GM18508 (cell line): ENCODE measurements at regions not wholly inside any gene's neighbourhood (a gene's known extent, or its start where the extent isn't known, plus 50 kb on each side); places are given as distances from the start of the nearest gene placed in this dataset.

Experiments used
- ATAC-seq: cut with Tn5 transposase; IDR thresholded peaks from one replicate; pipeline ENCODE4 v1.9.1; 2021; ENCODE audit warnings: moderate number of reproducible peaks; ENCODE audit not compliant: insufficient read depth, unreplicated experiment

DNA sequence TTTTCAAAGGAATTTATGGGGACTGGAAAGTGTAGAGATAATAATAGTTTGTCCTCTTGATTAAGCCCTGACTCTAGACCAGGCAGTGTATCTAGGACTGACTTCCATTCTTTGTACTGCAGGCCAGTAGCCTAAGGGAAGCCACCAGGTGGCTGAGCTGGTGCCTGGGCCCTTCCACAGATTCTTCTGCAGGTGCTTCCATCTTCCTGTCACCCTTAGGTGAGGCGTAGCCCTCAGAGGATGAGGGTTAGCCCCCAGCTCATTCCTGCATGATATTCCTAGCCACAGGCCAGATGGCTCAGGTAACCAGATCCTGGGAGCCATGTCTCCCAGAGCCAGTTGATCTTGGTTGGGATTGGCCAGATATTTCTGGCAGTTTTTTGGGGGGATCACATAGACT is 169.0 kb upstream of the IL12A start:
- ATAC-seq, result no peak

DNA sequence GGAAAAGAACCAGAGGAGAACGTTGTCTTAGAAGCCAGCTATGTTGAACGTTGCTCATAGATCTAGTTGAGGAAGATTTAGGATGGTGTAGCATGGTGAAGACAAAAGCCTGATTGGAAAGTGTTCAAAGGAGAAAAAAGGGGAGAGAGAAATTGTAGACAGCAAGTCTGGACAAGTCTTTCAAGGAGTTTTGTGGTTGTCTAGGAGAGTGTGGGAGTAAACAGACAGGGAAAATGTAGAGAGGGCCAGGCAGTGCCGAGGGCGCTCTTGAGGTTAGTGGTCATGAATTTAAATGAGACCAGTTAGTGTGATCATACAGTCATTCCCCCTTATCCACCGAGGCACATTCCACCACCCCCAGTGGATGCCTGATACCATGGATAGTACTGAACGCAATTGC is 167.5 kb upstream of the IL12A start:
- ATAC-seq, result no peak

DNA sequence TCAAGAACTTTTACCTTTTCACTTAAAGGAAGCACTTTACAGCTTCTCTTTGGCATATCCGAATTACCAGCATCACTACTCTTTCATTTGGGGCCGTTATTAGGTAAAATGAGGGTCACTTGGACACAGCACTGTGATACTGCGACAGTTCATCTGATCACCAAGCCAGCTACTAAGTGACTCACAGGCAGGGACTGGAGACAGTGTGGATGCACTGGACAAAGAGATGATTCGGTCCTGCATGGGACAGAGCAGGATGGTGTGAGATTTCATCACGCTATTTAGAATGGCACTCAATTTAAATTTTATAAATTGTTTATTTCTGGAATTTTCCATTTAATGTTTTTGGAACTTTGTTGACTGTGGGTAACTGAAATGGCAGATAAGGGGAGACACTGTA is 166.9 kb upstream of the IL12A start:
- no peak for ATAC-seq

- no peak for ATAC-seq
Measured at GRCh38 chr3:159823780-159824179, 164.9 kb upstream of the IL12A start.

- ATAC-seq, result no peak
Measured at GRCh38 chr3:159824333-159824732, 164.3 kb upstream of the IL12A start.

- no peak for ATAC-seq
Measured at GRCh38 chr3:159825216-159825854, 163.3 kb upstream of the IL12A start.

DNA sequence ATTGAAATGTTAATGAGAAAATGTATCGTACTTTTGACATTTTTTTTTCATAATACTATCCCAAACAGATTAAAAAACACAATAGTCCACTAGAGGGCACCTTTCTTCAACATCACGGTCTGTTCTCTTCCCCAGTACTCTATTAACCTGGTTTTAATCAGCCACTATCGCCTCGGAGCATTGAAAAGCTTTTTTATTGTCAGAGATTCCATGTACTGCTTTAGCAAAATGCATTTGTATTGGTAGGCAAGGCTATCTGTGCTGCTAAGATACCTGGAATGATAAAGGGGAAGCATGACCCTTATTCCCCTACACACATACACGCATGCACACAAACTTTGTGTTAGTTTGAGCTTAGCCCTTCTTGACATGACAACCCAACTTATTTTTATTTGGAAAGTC is 160.1 kb upstream of the IL12A start:
- ATAC-seq, result no peak

DNA sequence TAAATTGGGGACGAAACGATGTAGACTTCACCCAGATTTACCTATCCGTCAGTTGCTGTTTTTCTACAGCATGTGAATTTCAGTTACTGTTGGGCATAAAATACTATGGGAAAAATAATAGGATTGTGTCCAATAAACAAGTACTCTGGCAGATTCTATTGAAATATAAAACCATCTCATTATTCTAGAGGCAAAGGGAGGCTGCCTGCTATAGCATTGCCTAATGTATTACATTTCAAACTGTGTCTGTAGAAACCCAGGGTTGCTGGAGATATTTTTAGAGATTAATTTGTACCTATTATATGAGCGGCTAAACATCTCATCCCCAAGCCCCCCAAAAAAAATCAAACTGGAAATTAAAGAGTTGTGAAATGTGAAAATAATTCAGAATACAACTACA is 159.6 kb upstream of the IL12A start:
- no peak for ATAC-seq

DNA sequence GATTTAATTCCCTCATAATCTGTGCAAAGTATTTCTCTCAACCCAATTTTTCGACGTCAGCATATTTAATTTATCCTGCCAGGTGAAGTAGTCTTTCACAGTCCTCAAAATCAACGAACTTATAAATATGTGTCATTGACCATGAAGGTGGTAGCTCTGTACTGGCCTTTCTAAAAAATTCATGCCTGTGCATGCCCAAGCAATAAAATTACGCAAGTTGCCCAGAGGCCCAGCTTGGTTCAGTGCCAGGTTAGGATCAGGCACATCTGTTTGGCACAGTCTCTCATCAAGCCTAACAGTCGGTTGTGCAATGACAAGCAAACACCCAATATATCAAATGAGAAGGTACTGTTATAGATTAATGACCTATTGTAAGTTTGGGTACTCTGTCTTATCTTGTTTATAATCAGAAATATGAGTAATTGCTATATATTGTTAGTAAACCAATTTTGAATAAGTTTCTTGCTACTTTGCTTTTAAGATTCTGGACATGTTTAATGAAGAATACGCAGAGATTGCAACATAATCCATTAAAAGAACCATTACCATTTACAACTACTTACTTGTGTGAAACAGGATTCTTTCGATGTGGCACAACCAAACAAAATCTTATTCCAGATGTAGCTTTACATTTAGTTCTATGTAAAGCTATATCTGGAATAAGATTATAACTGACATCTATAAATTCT is 159.0 kb upstream of the IL12A start:
- no peak for ATAC-seq

DNA sequence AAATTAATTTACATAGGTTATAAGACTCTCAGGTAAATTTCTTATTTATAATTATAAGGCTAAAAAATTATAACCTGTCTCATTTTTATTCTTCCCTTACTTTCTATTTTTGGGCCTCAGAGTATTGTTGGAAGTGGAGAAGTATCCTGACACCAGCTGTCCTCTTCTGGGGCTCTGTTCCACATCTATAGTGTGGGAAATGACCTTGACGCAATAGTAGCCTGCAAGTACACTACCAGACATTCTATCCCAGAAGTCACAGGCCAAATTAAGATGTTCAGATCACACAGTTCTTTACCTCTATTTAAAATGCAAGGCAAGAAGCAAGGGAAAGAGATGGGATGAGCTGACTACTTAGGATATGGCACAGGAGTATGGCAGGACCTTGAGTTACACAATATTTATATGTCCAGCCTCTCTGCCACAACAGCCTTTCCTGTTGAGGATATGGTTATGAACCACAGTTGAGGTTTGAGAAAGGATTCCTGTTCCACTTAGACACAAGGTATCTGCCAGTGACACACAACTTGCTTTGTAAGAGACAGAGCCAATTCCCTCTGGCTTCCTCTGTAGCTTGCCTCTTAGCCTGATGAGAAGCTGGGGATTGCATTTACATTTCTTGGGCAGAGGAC is 158.0 kb upstream of the IL12A start:
- no peak for ATAC-seq

DNA sequence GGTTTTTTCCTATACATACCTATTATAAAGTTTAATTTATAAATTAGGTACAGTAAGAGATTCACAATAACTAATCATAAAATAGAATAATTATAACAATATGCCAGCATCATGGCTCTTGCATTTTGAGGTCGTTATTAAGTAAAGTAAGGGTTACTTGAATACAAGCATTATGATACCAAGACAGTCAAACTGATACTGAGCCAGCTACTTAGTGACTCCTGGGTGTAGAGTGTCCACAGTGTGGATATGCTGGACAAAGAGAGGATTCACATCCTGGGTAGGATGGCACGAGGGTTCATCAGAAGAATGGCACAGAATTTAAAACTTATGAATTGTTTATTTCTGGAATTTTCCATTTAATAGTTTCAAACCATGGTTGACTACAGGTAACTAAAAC is 157.2 kb upstream of the IL12A start:
- peak; percentile 31 for ATAC-seq

- peak; percentile 92 for ATAC-seq
Measured at GRCh38 chr3:159832024-159832423, 156.6 kb upstream of the IL12A start.

- ATAC-seq, result no peak
Measured at GRCh38 chr3:159835126-159835525, 153.5 kb upstream of the IL12A start.

- ATAC-seq, result no peak
Measured at GRCh38 chr3:159837725-159838124, 150.9 kb upstream of the IL12A start.

DNA sequence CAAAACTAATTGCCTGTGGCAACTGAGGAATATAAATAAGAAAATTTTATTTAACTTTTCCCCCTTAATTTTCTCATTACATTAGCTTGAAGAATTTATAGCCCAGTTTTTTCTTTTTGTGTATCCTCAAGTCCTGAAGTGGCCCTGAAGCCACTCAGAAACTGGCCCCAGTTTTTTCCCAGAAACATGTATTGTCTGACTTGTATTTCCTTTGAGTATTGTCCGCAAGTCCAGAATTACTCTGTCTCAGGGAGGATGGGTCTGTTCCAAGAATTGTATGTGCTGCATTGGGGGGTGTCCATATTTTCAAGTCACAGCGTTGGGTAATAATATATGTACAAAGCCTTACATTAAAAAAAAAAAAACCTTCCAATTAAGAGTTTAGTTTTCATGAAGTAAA is 149.7 kb upstream of the IL12A start:
- ATAC-seq, result no peak

- ATAC-seq, result no peak
Measured at GRCh38 chr3:159839561-159840379, 148.9 kb upstream of the IL12A start, which contains the start of gene SCHIP1. SCHIP1 (plus strand) TSS chr3:159839861.

- no peak for ATAC-seq
Measured at GRCh38 chr3:159840703-159841299, 147.8 kb upstream of the IL12A start.

DNA sequence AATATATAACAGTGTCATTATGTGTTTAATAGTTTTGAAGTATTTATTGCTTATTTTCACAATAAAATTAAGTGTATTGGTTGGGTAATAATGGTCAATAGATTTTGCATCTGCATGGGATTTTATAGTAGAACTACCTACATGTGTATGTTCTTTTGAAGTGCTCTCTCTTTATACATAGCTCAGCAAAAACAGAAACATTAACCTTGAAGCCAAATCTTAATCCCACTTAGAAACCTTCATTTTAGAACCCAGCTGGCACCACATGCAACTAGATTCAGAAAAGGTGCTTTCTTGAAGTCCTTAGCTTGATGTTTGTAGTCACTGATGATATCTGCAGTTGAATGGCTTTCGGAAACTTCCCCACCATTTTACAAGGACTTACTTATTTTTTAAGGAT is 146.9 kb upstream of the IL12A start:
- no peak for ATAC-seq

- no peak for ATAC-seq
Measured at GRCh38 chr3:159843840-159844730, 144.6 kb upstream of the IL12A start.
